ENCODE measurements at regions not wholly inside any gene's neighbourhood (a gene's known extent, or its start where the extent isn't known, plus 50 kb on each side); places are given as distances from the start of the nearest gene placed in this dataset.
A peak's percentile ranks its signal among the peaks of the same experiment; 100 is the strongest.

DNA sequence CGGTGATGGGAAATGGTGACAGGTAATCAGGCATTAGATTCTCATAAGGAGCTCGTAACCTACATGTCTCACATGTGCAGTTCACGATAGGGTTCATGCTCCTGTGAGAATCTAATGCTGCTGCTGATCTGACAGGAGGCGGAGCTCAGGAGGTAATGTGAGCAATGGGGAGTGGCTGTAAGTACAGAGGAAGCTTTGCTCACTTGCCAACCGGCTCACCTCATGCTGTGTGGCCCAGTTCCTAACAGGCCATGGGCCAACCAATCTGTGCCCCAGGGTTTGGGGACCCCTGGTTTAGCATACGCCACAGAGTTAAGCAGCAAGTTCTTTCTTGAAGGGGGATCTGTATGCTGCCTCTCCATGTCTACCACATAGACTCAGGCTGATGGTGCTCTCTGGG lies 133.1 kb downstream of the IQUB start:
- peak; percentile 3 for DNase-seq

DNA sequence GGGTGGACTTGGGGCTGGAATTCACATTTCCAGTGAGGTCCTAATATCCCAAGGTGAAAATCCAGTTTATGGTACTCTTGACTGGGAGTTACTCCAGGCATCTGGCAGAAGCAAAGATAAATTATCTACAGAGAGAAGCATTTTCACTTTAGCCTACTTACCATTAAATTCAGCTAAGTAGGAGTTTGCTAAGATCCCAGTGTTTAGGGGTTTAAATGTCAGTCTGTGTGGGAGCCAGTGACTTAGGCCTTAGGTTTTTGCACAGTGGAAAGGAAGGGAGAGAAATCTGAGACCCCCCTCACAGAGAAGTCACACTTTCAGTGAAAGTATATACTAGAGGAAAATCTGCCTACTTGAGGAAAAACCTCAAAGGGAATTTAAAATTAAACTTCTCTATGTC lies 134.2 kb downstream of the IQUB start:
- no peak for DNase-seq

DNA sequence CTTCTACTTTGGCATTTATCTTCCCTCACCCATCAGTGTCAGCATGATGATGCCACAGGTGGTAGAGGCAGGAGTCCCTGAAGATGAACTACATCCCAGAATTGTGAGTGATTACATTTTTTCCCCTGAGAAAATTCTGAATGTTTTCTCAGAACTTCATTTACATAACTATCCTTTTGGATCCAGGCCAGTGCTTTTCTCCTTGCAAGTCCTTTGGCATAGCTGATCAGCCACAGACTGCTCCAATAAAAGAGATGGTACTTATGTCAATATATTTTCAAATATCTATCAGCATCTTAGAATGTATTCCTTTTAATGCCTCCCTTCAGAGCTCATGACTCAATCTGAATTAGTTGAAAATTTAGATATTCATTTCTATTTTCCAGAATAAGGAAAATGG lies 135.5 kb downstream of the IQUB start:
- DNase-seq: no peak

DNA sequence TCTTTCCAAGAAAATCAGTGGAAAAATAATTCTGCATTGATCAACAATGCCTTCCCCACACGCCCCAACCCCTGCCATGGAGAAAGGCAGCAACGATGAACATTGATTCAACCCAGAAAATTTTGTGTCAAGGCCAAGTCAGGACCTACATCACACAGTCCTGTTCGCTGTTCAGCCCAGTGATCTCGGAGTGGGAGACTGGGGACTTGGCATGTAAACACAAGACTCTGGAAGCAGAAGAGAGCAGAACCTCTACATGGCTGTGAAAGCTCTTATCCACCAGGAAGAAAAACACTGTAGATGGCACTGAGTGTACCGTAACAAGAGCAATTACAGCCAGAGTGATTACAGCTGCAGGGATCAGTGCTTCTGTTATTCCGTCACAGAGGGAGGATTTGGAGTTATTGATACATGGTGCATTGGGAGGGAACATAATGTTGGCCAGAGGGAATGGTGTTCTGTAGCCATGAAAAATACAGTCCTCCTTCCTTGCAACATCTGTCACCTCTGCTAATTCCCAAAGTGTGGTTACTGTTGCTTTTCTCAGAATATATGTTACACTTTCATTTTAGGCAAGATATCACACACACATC lies 136.6 kb downstream of the IQUB start:
- peak; percentile 4 for DNase-seq

DNA sequence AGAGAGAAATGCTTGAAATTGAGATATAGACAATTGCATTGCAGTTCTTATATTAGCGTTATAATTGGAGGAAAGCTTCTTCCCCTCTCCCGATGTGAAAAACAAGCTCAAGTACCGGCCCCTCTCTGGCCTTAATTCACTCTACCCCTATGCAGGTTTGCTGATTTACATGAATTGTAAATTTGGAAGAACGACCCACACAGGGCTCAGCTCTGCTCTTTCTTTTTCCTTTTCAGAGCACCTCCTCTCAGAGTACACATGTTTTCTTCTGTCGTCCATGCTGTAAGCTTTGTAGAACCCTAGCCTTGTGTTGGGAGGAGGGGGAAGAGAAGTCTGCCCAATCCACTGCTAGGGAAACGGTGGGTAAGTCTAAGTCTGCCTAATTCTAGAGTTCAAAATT lies 140.8 kb downstream of the IQUB start:
- DNase-seq: no peak

DNA sequence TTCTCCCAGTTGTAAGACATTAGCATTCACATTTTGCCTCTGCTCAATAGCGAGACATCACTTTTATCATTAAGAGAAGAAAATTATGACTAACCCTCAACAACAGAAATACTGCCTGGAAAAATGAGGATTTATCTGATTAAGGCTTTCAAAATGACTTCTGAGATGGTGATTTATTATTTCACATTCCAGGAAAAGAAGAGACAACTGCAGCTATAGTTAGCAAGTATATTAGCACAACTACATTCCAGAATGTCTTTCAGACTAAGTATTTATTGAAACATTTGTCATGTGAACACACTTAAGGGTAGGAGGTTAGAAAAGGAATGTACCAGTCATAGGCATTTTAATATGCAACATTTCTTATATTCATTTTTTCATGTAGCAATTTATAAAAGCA lies 162.0 kb downstream of the IQUB start:
- DNase-seq: no peak

DNA sequence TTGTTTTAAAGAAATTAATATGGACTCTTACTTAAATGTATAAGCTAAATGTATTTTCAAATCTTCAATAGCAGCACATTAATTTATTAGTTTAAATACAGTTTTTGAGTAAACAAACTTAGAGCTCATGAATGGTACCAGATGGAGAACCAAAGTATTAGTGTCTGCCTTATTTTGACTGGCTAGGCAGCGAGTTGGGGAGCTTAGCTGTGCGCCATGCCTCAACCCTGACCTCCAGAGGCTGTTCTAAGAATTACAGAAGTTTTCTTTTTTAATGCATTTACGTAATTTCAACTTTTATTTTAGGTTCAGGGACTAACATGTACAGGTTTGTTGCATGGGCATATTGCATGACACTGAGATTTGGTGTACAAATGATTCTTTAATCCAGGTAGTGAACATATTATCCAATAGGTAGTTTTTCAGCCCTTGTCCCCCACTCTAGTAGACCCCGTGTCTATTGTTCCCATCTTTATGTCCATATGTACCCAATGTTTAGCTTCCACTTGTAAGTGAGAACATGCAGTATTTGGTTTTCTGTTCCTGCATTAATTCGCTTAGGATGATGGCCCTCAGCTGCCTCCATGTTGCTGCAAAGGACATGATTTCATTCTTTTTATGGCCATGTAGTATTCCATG lies 166.8 kb downstream of the IQUB start:
- peak; percentile 68 for DNase-seq

DNA sequence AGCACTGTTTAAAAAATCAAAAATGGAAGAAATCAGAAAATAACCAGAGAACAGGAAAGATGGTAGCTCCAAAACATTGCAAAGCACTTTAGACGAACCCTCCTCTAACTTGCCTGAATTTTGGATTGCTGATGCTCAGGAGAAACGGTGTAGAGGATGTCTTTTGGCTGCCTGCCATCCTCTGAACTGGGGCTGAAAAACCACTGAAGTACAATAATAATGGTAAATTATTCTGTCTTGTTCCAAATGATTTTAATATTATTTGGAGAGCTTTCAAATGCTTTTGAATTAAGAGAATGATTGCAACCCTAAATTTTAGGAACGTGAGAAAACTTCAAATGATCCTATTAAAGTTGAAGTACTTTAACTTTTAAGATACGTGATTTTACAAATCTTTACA lies 167.3 kb upstream of the SLC13A1 start:
- DNase-seq: no peak

DNA sequence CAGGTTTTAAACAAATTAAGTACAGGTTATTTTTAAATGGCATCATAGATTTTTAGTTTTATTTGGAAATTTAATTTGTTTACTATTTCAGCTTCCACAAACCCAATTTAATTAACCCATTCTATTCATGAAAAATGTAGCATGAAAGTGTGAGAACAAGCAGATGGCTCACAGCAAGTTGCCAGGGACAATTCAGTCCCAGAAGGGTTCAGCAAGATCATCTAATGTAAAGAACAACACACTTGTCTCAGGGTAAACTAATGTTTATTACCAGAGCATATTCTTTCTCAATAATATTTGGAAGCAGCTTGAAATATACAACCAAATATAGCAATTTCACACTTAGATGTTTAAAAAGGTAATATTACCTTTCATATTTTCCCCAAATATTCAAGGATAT lies 166.9 kb upstream of the SLC13A1 start:
- no peak for DNase-seq

DNA sequence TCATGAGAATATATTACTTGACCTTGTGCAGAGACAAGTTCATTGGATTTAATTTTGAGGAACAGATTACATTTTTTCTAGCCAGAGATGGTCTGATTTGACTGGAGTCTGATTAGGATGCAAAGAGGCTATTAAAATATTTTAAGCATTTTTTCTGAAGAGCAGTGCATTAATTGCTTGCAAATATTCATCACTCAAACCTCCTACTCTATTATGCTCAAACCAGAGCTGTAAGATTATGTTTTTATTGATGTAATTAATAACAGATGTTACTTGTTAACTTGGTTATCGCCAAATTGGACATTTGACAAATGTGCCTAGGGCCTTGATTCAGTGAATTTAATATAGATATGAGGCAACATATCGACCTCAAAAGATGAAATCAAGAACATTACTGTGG lies 160.9 kb upstream of the SLC13A1 start:
- DNase-seq: no peak

DNA sequence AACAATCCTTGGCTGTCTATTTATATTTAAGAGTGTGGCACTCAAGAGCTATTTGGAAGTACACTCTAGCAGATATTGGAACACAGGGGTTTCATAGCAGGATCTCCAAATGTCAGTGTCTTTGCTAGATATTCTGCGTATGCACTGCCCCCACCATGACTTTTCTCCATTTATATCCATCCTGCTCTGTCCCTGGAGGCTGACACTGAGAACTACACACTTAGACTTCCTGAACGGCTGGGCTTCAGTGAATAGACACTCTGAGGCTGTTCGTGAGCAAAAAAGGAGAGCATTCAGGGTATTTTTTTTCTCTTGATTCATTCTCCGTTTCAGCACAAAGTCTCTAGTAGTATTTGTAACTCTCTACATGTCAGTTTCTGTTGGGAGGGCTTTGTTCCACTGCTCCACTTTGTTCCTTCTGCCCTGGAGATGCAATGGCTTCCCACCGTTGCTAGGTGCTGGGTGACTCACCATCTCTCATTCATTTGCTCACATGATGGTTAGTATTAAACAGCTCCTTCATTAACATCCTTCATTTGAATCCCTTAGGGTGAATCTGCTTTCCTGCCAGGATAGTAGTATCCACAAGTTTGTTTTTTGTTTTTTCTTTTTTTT lies 155.9 kb upstream of the SLC13A1 start:
- DNase-seq: peak; percentile 26

DNA sequence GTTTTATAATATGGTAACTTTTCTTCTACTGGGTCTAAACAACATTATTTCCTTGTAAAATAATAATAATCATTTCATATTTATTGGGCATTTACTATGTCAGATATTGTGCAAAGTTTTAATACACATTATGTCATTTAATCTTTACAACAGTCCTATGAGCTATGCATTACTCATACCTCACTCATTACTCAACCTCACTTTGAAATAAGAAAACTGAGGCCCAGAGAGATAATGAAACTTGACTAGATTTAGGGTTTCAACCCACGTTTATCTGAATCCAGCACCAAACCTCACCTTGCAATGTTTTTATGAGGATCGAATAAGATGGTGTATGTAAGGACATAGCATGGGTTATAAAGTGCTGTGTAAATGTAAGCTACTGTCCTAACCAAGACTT lies 153.2 kb upstream of the SLC13A1 start:
- DNase-seq: no peak

DNA sequence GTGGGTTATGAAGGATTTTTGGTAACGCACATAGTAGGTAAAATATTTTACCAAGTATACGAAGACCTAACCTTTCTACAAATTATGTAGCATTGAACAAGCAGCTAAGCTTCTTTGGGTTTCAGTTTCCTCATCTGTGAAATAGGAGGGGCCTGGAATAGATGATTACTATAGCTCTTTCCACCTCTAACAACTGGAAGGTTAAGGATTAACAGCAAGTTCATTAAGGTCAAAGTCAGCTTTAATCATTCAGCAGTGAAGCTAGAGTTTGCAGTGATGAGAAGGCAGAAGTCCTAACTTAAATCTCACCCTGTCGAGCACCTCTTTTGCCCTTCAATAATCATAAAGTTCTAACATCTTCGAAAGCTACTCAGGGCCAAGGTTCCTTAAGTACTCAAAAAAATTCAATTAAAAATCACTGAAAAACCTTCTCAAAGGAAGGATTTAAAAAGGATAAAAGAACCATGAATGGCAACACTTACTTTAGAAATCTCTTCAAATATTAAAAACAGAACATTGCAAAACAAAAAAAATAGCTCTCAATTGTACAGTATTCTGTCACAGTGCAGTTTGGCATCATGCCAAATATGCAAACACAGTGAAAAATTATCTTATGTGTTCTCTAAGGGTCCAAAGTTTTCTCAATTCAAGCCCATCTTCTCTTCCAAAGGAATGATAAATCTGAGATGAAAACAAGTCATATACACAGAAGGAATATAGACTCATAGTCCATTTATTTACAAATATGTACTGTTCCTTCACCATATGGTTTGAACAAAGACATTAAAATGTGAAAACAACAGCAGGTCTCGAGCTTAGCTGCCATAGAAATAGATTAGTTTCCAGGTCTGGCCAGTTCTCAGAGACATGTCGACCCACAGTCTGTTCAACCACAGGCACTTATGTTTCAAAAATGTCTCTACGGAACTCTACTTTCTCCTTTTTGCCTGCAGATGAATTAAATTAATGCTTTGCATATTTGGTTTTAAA lies 152.0 kb upstream of the SLC13A1 start:
- no peak for DNase-seq

DNA sequence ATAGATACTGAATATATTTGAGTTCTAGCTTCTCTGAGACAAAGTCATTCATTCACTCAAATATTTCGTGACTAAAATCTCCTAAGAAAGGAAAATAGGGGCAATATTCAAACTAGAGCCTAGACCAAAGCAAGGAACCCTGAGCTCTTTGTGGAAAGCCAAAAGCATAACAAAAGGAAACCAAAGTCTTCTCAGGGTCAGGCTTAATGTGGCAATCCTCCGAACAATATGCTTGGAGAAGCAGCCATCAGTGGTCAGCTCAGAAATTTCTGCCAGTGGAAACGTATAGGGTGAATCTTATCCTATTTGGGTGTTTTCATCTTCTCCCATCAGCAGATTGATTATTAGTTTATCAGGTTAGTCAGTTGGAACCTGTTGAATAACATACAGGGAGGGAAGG lies 151.3 kb upstream of the SLC13A1 start:
- no peak for DNase-seq

DNA sequence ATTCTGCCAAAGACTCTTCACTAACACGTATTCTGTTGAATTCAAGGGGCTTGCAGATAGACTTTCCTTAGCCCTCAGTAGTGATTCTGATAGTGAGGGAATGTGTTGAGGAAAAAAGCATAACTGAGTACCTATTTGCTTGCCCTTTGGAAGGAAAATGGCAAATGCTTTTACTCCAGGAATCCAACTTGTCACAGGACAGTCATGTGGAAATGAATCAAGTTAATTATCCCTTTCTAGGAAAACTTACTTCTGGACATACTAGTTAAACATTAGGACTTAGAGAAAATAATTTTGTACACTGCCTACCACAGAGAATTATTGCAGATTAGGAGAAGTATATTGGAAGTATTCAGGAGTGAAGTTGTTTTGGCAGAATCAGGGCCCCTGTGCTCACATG lies 148.9 kb upstream of the SLC13A1 start:
- DNase-seq: no peak

DNA sequence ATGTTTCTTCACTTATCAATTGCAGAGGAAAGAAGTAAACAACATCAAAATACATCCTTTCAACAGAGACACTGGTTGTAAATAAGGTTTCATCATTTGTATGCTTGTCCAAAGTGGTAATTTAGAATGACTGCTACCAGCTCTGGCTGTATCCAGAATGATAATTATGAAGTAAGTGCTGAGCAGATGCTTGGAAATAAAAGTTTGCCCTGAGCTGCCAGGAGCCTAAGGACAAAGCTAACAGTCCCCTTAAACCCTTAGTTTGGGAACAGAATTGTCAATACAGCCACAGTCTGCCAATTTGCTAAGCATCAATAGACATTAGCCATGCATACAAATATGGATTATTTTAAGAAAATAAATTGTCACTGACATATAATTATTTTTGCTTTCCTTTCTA lies 147.0 kb upstream of the SLC13A1 start:
- DNase-seq: no peak

DNA sequence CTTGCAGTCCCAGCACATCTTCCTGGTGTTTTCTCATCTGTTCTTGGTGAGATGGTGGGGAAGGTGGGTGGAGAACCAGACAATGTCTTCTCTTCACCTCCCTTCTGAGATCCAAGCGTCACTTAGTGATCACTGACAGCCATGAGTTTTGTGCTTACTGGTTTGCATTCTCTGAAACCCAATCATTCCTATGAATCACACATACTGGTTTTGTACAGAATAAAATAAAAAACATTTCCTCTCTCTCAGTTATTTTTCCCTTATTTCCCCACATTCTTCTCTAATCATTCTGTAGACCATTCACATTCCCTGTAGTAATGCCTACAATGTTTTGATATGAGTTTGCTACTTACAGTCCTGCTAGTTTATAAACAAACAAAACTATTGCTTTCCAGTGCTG lies 143.8 kb upstream of the SLC13A1 start:
- no peak for DNase-seq

DNA sequence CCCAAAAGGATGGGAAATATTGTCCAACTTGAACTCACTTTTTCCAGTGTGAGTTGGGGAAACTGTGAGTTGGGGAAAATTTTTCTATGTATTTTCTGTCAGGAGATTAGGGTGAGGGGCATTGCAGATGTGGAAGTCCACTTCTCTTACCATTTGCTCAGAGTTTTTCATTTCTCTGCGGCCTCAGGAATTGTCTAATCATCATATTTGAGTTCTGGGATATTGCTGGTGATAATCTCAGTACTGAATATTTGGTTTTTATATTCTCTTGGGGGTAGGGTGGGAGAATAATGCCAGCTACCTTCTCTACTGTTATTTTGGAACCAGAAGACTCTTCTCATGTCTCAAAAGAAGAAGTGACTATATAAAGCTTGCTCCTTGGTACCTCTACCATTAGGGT lies 141.3 kb upstream of the SLC13A1 start:
- no peak for DNase-seq

DNA sequence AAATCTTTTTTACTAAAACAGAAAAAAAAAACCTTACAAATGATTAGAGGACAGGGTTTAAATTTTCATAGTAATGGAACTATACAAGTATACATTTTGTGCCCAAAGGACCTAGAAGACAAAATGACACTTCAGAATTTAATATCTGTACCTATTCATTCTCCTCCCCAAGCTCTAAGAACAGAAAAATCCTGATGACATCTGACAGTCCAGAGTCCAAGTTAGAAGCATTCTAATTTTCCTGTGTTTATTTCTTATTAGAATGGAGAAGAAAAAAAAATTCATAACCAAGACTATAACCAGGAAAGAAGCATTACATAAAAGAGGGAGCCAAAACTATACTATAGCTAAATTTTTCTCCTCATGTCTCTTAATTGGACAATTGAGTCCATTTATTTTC lies 138.9 kb upstream of the SLC13A1 start:
- DNase-seq: no peak

DNA sequence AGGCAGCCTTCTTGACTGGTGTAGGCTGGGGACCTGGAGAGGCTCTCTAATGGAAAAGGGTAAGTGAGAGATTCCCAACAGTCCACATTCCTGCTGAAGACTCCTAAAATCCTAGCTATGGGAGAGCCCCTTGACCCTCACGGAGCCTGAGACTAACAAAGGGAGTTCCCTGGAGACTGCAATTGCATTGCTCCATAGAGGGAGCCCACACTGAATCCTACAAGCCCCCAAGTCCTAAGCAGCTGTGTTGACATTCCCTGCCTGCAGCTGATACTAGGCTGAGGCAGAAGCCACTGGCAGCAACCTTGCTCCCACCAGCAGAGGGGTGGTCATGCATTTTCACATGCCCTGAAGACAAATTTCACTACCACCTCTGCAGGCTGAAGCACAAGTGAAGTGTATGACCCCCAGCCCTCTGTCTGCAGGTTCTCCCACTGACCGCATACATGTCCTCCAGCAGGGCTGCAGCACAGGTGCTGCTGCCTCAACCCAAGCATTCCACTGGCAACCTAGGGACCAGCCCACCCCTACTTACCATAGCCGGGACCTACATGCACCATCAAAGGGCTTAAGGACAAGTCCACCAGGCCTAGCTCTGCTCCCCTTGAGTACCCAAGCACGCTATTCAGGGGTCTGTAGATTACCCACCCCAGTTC lies 130.3 kb upstream of the SLC13A1 start:
- no peak for DNase-seq

DNA sequence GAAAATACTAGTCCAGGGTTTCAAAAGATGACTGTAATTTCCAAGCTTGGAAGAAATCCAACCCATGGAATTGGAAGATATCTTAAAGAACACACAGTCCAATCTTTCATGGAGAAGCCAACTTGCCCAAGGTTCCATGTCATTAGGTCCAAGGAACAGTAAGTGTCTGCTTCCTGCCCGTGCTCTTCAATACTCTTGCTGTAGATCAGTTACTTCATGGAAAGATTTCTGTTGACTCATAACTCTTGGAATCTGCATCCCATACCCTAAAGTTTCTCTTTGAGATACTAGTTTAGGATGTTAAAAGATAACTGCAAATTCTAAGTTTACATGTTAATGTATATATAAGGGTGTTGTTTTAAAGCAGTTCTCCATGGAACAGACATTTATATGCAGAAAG lies 127.9 kb upstream of the SLC13A1 start:
- DNase-seq: no peak

DNA sequence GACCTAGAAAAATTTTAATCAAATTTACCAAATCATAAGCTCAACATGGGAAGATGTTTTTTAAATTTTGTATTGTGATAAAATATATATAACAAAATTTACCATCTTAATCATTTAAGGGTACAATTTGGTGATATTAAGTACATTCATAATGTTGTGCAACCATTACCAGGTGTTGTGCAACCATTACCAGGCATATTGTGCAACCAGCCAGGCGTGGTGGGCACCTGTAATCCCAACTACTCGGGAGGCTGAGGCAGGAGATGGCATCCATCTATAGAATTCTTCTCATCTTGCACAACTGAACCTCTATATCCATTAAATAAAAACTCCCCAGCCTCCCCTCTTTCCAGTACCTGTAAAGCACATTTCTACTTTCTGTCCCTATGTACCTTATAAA lies 124.5 kb upstream of the SLC13A1 start:
- DNase-seq: no peak

DNA sequence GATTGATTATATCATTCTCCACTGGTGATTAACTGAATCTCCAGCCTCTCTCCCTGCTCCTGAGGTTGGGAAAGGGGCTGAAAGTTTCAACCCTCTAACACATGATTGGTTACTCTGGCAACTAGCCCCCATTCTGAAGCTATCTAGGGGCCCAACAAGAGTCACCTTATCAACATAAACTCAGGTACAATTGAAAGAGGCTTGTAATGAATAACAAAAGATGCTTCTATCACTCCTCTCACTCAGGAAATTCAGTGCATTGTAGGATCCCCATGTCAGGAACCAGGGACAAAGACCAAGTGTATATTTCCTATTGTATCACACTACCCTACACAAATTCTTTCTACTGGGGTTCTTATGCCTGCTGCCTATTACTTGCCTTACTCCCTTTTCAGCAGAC lies 123.9 kb upstream of the SLC13A1 start:
- DNase-seq: no peak
